Kidney epithelial cell (primary cell): ENCODE measurements at regions not wholly inside any gene's neighbourhood (a gene's known extent, or its start where the extent isn't known, plus 50 kb on each side); places are given as distances from the start of the nearest gene placed in this dataset.

ENCODE experiments used
- DNase-seq: peaks from one replicate; pipeline ENCODE4 v3.0.0-alpha.2; 2010; ENCODE audit warnings: low read depth
- H3K27me3 ChIP-seq: 2 replicates; pipeline ENCODE4 v1.6.0; 2011; ENCODE audit warnings: low read length; ENCODE audit not compliant: control insufficient read depth, insufficient read depth
- H3K36me3 ChIP-seq: 2 replicates; pipeline ENCODE4 v1.5.1; 2011; ENCODE audit warnings: low read length; ENCODE audit not compliant: control insufficient read depth, insufficient read depth
- H3K4me3 ChIP-seq: 2 replicates; pipeline ENCODE4 v1.5.1; 2011; ENCODE audit warnings: low read depth, mild to moderate bottlenecking, control low read depth, low read length
- CTCF ChIP-seq: IDR thresholded peaks from 2 replicates; pipeline ENCODE4 v1.5.1; 2011; ENCODE audit warnings: mild to moderate bottlenecking, moderate library complexity, low read length, control low read depth, inconsistent platforms; ENCODE audit not compliant: insufficient read depth, poor library complexity, severe bottlenecking

GRCh38 chr3:90132197-90132596 lies 1024.8 kb downstream of the EPHA3 start:
- Histone ChIP-seq H3K27me3 (no peaks in the 10 kb centered on the region), H3K4me3 (no peak overlapping the region), H3K36me3 (no peaks in the 10 kb centered on the region)
- peak; percentile 9 for DNase-seq
- TF ChIP-seq CTCF, result no peak

- no peak for DNase-seq
- no peak overlapping the region for H3K4me3 ChIP-seq
- no peak for TF ChIP-seq CTCF
- H3K27me3 ChIP-seq, result no peaks in the 10 kb centered on the region
- no peaks in the 10 kb centered on the region for H3K36me3 ChIP-seq
Measured at GRCh38 chr3:90134090-90134489, 1026.7 kb downstream of the EPHA3 start.

GRCh38 chr3:90136456-90137191 lies 1029.2 kb downstream of the EPHA3 start:
- DNase-seq, result no peak
- H3K27me3 ChIP-seq, result no peaks in the 10 kb centered on the region
- no peak for TF ChIP-seq CTCF
- no peak overlapping the region for H3K4me3 ChIP-seq
- no peaks in the 10 kb centered on the region for H3K36me3 ChIP-seq

GRCh38 chr3:90145094-90145860 lies 1037.9 kb downstream of the EPHA3 start:
- no peak overlapping the region for H3K4me3 ChIP-seq
- H3K36me3 ChIP-seq, result no peaks in the 10 kb centered on the region
- no peak for DNase-seq
- no peak for TF ChIP-seq CTCF
- no peaks in the 10 kb centered on the region for H3K27me3 ChIP-seq

DNA sequence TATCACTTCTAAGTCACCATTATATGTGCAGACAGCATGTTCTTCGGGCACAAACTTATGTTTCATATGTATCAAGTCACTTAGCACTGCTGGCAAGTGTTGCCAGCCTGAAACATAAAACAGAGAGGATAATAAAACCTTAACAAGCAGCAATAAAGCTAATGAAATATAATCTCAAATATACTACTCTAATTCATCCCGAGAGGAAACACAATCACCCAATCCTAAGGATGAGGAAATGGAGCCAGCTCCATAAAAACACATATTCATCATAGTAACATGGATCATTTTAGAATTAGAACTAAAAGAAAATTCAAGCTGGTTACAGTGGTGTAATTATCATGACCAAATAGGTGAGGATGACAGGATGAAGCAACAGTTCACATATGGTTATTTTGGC lies 1072.7 kb downstream of the EPHA3 start:
- no peak for TF ChIP-seq CTCF
- Histone ChIP-seq H3K4me3 (no peak overlapping the region), H3K36me3 (no peaks in the 10 kb centered on the region), H3K27me3 (no peaks in the 10 kb centered on the region)
- DNase-seq, result no peak
